ENCODE measurements at regions not wholly inside any gene's neighbourhood (a gene's known extent, or its start where the extent isn't known, plus 50 kb on each side); places are given as distances from the start of the nearest gene placed in this dataset.

DNA sequence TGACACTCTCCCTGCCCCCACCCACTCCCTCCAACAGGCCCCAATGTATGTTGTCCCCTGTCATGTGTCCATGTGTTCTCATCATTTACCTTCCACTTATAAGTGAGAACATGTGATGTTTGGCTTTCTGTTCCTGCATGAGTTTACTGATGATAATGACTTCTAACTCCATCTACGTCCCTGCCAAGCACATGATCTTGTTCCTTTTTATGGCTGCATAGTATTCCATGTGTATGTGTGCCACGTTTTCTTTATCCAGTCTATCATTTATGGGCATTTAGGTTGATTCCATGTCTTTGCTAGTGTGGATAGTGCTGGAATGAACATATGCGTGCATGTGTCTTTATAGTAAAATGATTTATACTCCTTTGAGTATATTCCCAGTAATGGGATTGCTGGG lies 100.0 kb upstream of the LHX5 start:
- intact Hi-C loops (cut with micrococcal nuclease) = no loop called here
- ATAC-seq (ENCODE audit: low read depth) = no peak

GRCh38 chr12:113569806-113570205 lies 98.1 kb upstream of the LHX5 start:
- H3K27ac Mint-ChIP-seq = no peak overlapping the region
- CTCF ChIA-PET = no interaction called here
- H3K4me1 Mint-ChIP-seq = no peaks in the 10 kb centered on the region
- no peak overlapping the region for H3K4me3 Mint-ChIP-seq
- ATAC-seq (ENCODE audit: low read depth) (no peak), DNase-seq (no peak)
- H3K27me3 Mint-ChIP-seq = peaks cover 15% of the 10 kb centered on the region
- TF ChIP-seq, protein P1, sequence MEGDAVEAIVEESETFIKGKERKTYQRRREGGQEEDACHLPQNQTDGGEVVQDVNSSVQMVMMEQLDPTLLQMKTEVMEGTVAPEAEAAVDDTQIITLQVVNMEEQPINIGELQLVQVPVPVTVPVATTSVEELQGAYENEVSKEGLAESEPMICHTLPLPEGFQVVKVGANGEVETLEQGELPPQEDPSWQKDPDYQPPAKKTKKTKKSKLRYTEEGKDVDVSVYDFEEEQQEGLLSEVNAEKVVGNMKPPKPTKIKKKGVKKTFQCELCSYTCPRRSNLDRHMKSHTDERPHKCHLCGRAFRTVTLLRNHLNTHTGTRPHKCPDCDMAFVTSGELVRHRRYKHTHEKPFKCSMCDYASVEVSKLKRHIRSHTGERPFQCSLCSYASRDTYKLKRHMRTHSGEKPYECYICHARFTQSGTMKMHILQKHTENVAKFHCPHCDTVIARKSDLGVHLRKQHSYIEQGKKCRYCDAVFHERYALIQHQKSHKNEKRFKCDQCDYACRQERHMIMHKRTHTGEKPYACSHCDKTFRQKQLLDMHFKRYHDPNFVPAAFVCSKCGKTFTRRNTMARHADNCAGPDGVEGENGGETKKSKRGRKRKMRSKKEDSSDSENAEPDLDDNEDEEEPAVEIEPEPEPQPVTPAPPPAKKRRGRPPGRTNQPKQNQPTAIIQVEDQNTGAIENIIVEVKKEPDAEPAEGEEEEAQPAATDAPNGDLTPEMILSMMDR (IDR thresholded peaks at IDR 0.05) = no peak
- H3K36me3 Mint-ChIP-seq (ENCODE audit: low read depth) = no peaks in the 10 kb centered on the region
- intact Hi-C loops (cut with micrococcal nuclease) = no loop called here
- POLR2A ChIA-PET = no interaction called here
- peaks cover 8% of the 10 kb centered on the region for H3K9me3 Mint-ChIP-seq

More for the DNA sequence above, 100.0 kb upstream of the LHX5 start:
- H3K4me3 Mint-ChIP-seq = no peak overlapping the region
- POLR2A ChIA-PET = no interaction called here
- no peak for DNase-seq
- CTCF ChIA-PET = no interaction called here
- H3K4me1 Mint-ChIP-seq = no peaks in the 10 kb centered on the region
- TF ChIP-seq, protein P1 (IDR thresholded peaks at IDR 0.05) = no peak
- H3K27me3 Mint-ChIP-seq = peaks cover 12% of the 10 kb centered on the region
- H3K36me3 Mint-ChIP-seq (ENCODE audit: low read depth) = no peaks in the 10 kb centered on the region
- H3K27ac Mint-ChIP-seq = no peak overlapping the region
- H3K9me3 Mint-ChIP-seq = peaks cover 8% of the 10 kb centered on the region

DNA sequence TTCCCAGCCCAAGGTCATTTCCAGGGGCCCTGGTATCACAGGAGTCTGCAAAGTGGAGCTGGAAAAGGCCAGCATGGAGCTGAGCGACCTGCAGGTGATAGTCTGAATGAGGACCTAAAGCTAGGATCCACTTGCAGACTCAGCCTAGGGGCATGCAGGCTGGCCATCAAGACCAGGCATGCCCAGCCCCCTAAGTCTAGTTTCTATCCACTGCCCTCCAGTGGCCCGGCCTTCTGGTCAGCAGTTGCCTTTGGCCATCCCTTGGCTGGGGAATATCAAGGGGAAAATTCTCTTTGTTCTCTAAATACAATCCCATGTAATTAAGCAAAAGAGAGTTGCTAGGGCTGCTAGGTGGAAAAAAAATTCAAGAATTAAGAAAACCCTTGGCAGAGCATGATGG lies 96.3 kb upstream of the LHX5 start:
- no peaks in the 10 kb centered on the region for H3K36me3 Mint-ChIP-seq (ENCODE audit: low read depth)
- peaks cover 8% of the 10 kb centered on the region for H3K9me3 Mint-ChIP-seq

GRCh38 chr12:113565368-113565767 lies 93.7 kb upstream of the LHX5 start:
- ChIA-PET POLR2A (no interaction called here), CTCF (no interaction called here)
- no peak overlapping the region for H3K4me3 Mint-ChIP-seq
- no peak overlapping the region for H3K27ac Mint-ChIP-seq
- peaks cover 16% of the 10 kb centered on the region for H3K27me3 Mint-ChIP-seq
- DNase-seq (no peak), ATAC-seq (ENCODE audit: low read depth) (no peak)
- H3K36me3 Mint-ChIP-seq (ENCODE audit: low read depth) = no peaks in the 10 kb centered on the region
- TF ChIP-seq, protein P1 (IDR thresholded peaks at IDR 0.05) = no peak
- no peaks in the 10 kb centered on the region for H3K4me1 Mint-ChIP-seq
- no peaks in the 10 kb centered on the region for H3K9me3 Mint-ChIP-seq
- intact Hi-C loops (cut with micrococcal nuclease) = no loop called here

More for the DNA sequence above, 96.3 kb upstream of the LHX5 start:
- ATAC-seq (ENCODE audit: low read depth) (no peak), DNase-seq (no peak)
- ChIA-PET CTCF (no interaction called here), POLR2A (no interaction called here)
- H3K27ac Mint-ChIP-seq = no peak overlapping the region
- no peaks in the 10 kb centered on the region for H3K4me1 Mint-ChIP-seq
- intact Hi-C loops (cut with micrococcal nuclease) = no loop called here
- peaks cover 15% of the 10 kb centered on the region for H3K27me3 Mint-ChIP-seq
- TF ChIP-seq, protein P1 (IDR thresholded peaks at IDR 0.05) = no peak
- H3K4me3 Mint-ChIP-seq = no peak overlapping the region

- TF ChIP-seq, protein P1 (IDR thresholded peaks at IDR 0.05) = no peak
- ChIA-PET CTCF (no interaction called here), POLR2A (no interaction called here)
- H3K4me3 Mint-ChIP-seq = no peak overlapping the region
- DNase-seq (no peak), ATAC-seq (ENCODE audit: low read depth) (no peak)
- H3K4me1 Mint-ChIP-seq = no peaks in the 10 kb centered on the region
- peaks cover 18% of the 10 kb centered on the region for H3K27me3 Mint-ChIP-seq
- H3K36me3 Mint-ChIP-seq (ENCODE audit: low read depth) = no peaks in the 10 kb centered on the region
- intact Hi-C loops (cut with micrococcal nuclease) = no loop called here
- H3K9me3 Mint-ChIP-seq = no peaks in the 10 kb centered on the region
- H3K27ac Mint-ChIP-seq = no peak overlapping the region
These were observed 89.6 kb upstream of the LHX5 start for GRCh38 chr12:113561068-113561780.

Data from activated B cell treated with CpG ODN at 0.5 μM for 24 hours (primary cell).